Activated CD4-positive, alpha-beta T cell treated with anti-CD3 and anti-CD28 coated beads, Interleukin-2, amount 10 ng/mL, durations not matched to agents 24 days and 14 days (primary cell): ENCODE measurements at regions not wholly inside any gene's neighbourhood (a gene's known extent, or its start where the extent isn't known, plus 50 kb on each side); places are given as distances from the start of the nearest gene placed in this dataset.
"Not testable (repeated sequence)": the region's sequence is repeated elsewhere in the genome, so short reads cannot be mapped to it uniquely, and the experiment has no call there.

Experiments used
- DNase-seq: peaks from one replicate; pipeline ENCODE4 v3.0.0; 2022
- H3K27ac Mint-ChIP-seq: one replicate; pipeline ENCODE4 v1.8.0; 2022; ENCODE audit warnings: mild to moderate bottlenecking, mixed read lengths
- H3K27me3 Mint-ChIP-seq: one replicate; pipeline ENCODE4 v1.8.0; 2022; ENCODE audit warnings: mixed read lengths
- H3K36me3 Mint-ChIP-seq: one replicate; pipeline ENCODE4 v1.8.0; 2022; ENCODE audit warnings: low read depth, mild to moderate bottlenecking, mixed read lengths
- H3K4me1 Mint-ChIP-seq: one replicate; pipeline ENCODE4 v1.8.0; 2021; ENCODE audit warnings: mixed read lengths
- H3K4me3 Mint-ChIP-seq: one replicate; pipeline ENCODE4 v1.8.0; 2022; ENCODE audit warnings: mild to moderate bottlenecking, moderate library complexity, mixed read lengths
- H3K9me3 Mint-ChIP-seq: one replicate; pipeline ENCODE4 v1.8.0; 2021; ENCODE audit warnings: mixed read lengths
- intact Hi-C: fragments of 100-400 bp; cut with micrococcal nuclease; formaldehyde crosslinking; loops from one replicate; pipeline ENCODE4 v1.15.1; 2023

DNA sequence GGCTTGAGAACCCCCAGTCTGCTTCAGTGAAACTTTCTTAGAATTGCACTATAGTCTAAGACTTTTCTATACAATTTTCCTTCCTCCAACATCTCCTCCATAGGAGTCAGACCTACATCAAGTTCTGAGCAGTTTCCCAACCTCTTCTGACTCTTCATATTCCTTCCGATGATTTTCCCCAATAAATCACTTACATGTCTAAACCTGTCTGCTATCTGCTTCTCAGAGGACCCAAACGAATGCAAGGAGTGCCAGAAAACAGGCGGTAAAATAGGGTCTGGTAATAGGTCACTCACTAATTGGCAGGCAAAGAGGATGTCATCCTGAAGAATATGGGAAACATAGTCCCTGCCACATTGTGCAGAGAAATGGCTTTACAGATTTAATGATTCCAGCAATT is 153.9 kb downstream of the PCDH18 start:
- Mint-ChIP-seq H3K4me3 (no peak overlapping the region), H3K4me1 (no peaks in the 10 kb centered on the region)

DNA sequence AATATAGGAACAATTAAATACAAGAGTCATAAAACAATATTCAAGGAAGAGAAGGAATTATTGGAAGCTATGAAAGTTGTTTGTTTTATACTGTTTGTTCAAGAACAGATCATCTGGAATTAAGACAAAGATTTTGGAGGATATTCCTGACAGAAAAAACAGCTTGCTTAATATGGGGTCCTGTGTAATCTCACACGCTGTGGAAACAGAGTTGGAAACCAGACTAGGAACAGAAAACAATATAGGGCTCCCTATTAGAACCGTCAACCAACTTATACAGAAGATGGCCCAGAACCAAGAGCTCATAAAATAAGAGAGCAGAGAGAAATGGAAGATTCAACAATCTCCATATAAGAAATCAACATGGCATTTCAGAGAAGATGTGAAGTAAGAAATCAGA is 156.0 kb downstream of the PCDH18 start:
- Mint-ChIP-seq H3K9me3 (no peaks in the 10 kb centered on the region), H3K36me3 (no peaks in the 10 kb centered on the region), H3K27ac (no peak overlapping the region), H3K4me3 (no peak overlapping the region), H3K27me3 (no peaks in the 10 kb centered on the region), H3K4me1 (no peaks in the 10 kb centered on the region)
- intact Hi-C loops = no loop called here
- no peak for DNase-seq

More for the DNA sequence above, 153.9 kb downstream of the PCDH18 start:
- H3K27ac Mint-ChIP-seq = no peak overlapping the region
- H3K9me3 Mint-ChIP-seq = no peaks in the 10 kb centered on the region
- no peaks in the 10 kb centered on the region for H3K27me3 Mint-ChIP-seq
- no peak for DNase-seq
- intact Hi-C loops = no loop called here
- no peaks in the 10 kb centered on the region for H3K36me3 Mint-ChIP-seq

DNA sequence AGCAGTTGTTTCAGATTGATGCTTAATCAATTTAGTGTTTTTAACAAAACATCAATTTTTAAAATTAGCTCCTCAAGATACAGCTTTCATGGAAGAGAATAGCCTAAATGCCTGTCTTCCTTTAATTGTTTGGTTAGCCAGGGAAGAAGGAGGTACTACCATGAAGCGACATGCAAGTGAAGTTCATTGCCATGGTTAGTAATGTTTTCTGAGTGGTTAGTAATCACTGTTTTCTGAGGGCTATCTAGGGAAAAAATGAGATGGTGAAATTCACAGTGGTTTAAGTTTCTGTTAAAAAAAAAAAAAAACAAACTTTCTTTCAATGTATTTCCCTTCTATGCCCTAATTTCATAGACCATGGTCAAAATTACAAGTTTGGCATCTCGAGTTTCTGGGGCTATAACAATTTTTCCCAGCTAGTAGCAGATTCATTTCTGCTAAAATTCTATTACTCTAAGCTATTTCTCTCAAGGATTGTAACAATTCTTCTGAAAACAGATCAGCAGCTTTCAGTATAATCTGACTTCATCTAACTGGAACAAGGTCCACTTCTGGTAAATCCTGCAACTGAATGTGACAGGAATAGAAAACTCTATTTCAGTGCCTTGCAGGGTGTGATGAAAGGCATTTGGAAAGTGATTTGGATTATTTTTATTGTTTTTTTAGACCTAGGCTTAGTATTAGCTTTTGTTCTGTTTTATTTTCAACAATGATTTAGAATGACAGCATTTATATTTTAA is 157.0 kb downstream of the PCDH18 start:
- Mint-ChIP-seq H3K4me3 (no peak overlapping the region), H3K27ac (no peak overlapping the region), H3K27me3 (no peaks in the 10 kb centered on the region), H3K4me1 (no peaks in the 10 kb centered on the region), H3K36me3 (no peaks in the 10 kb centered on the region), H3K9me3 (no peaks in the 10 kb centered on the region)
- intact Hi-C loops = no loop called here
- DNase-seq = no peak

DNA sequence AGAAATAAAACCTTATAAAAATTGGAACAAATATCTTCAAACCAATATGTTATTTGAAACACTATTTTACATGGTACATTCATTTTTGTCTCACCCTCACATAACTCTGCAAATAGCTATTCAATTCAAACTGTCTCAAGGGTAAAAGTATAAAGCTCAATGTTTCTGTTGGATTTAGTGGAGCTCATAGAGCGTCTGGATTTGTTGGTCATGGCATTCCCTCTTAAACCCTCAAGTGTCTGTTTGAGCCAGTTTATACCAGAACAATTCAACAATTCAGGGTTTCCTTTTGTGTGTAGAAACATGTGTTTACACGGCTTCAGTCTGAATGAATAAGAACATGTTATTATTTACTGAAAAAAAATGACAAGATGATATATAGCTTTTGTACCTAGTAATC is 161.6 kb downstream of the PCDH18 start:
- Mint-ChIP-seq H3K9me3 (no peaks in the 10 kb centered on the region), H3K36me3 (no peaks in the 10 kb centered on the region), H3K27ac (no peak overlapping the region), H3K27me3 (no peaks in the 10 kb centered on the region), H3K4me3 (no peak overlapping the region), H3K4me1 (no peaks in the 10 kb centered on the region)
- DNase-seq = no peak
- intact Hi-C loops = no loop called here

- H3K27me3 Mint-ChIP-seq = no peaks in the 10 kb centered on the region
- no peak for DNase-seq
- no peaks in the 10 kb centered on the region for H3K4me1 Mint-ChIP-seq
- intact Hi-C loops = no loop called here
- no peak overlapping the region for H3K27ac Mint-ChIP-seq
- no peaks in the 10 kb centered on the region for H3K9me3 Mint-ChIP-seq
- no peak overlapping the region for H3K4me3 Mint-ChIP-seq
- no peaks in the 10 kb centered on the region for H3K36me3 Mint-ChIP-seq
Observed at GRCh38 chr4:137370206-137370633, 162.1 kb downstream of the PCDH18 start.

DNA sequence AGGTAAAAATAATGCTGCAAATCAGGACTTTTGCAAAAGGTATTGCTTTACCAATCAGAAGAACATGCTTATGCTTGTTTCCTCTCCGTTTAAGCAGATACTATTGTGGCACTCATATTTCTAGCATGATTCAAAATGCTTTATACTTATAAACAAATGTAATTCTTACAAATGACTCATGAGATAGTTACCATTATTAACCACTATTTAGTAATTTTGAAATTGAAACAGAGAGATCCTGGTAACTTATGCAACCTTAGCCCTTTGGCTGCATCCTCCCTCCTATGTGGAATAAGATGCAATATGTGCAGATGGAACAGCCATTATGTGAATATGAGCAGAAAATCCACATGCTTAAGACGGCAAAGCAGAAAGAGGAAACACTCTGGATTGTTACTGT is 164.7 kb downstream of the PCDH18 start:
- H3K9me3 Mint-ChIP-seq = no peaks in the 10 kb centered on the region
- H3K27ac Mint-ChIP-seq = no peak overlapping the region
- intact Hi-C loops = no loop called here
- no peak overlapping the region for H3K4me3 Mint-ChIP-seq
- H3K27me3 Mint-ChIP-seq = no peaks in the 10 kb centered on the region
- DNase-seq = no peak
- no peaks in the 10 kb centered on the region for H3K4me1 Mint-ChIP-seq
- H3K36me3 Mint-ChIP-seq = no peaks in the 10 kb centered on the region

- Mint-ChIP-seq H3K36me3 (no peaks in the 10 kb centered on the region), H3K9me3 (no peaks in the 10 kb centered on the region), H3K27me3 (no peaks in the 10 kb centered on the region), H3K4me3 (no peak overlapping the region), H3K4me1 (no peaks in the 10 kb centered on the region), H3K27ac (no peak overlapping the region)
- DNase-seq = no peak
- intact Hi-C loops = no loop called here
Observed at GRCh38 chr4:137363496-137363895, 168.8 kb downstream of the PCDH18 start.

DNA sequence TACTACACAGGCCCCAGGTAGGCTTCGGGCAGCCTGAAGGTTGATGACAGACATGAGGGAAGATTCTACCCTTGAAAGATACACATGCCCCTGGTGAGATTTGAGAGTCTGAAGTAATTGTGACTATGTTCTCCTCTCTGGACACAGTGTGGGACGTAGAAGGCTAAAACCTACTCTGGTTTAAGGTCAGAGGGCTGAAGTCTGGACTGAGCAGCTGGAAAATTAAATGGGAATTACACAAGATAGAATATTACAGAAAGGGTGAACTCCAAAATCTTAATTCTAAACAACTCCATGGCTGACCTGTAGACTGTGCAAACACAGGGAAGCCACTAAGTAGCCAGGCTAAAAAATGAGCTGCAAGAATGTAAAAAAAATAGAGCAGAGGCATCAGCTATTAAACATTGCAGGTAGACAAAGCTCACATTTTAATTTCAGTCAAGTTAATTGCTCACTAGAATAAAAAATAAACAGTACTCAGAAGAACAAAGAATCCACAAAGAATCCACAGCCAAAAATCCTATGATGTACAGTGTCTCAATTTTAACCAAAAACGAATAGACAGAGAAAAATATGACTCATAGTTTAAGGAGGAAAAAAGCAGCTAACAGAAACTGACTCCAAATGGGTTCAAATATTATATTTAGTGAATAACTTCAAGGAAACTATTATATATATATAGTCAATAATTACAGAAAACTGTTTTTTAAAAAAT is 170.4 kb downstream of the PCDH18 start:
- no peaks in the 10 kb centered on the region for H3K36me3 Mint-ChIP-seq
- no peak overlapping the region for H3K27ac Mint-ChIP-seq
- no peaks in the 10 kb centered on the region for H3K27me3 Mint-ChIP-seq
- DNase-seq = no peak
- intact Hi-C loops = no loop called here
- H3K9me3 Mint-ChIP-seq = no peaks in the 10 kb centered on the region
- no peaks in the 10 kb centered on the region for H3K4me1 Mint-ChIP-seq
- no peak overlapping the region for H3K4me3 Mint-ChIP-seq

DNA sequence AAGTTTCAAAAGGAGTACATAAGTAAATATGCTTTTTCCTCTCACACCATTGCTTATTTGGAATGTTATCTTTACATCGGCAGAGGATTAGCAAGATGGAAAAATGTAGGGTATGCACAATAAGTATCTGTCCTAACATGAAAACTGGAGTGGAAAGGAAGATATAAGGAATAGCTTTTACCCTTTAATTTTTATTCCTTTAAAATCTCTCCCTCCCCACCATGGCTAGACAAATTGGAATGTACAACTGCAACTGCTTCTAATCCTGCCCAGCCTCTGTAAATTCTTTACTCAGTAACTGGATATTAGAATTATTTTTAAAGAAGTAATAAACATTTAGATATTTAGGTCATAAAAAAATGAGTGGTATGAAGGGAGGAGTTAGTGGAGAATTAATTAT is 171.5 kb downstream of the PCDH18 start:
- Mint-ChIP-seq H3K9me3 (no peaks in the 10 kb centered on the region), H3K36me3 (no peaks in the 10 kb centered on the region), H3K27ac (no peak overlapping the region), H3K27me3 (no peaks in the 10 kb centered on the region), H3K4me3 (no peak overlapping the region), H3K4me1 (no peaks in the 10 kb centered on the region)
- DNase-seq = no peak
- intact Hi-C loops = no loop called here

DNA sequence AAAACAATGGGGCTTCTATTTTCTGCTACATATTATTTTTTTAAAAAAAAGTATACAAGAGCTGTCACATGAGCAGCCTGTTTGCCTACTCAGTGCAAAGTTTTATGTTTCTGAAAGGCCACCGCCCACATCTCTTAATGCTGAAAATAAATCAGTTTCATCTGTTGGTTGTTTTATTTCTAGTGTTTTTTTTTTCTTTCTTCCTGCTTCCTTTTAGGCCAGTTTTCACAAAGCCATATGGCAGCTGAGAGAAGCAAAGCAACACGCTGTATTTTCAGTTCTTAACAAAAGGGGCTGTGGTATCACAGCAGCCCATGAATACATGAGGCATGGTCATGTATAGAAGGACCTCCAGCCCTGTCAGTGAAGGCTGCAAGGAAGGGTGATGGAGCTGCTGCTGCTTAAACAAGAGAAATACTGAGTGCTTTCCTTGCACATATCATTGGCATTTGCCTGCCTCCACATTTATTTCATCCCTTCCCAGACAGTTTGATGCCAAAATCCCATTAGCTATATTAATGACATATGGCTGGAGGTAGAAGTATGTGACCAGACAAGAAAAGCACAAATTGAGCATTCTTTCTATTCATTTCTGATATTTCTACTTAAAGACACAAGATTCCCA is 172.5 kb downstream of the PCDH18 start:
- no peaks in the 10 kb centered on the region for H3K9me3 Mint-ChIP-seq
- H3K27ac Mint-ChIP-seq = no peak overlapping the region
- intact Hi-C loops = no loop called here

GRCh38 chr4:137354562-137354961 is 177.7 kb downstream of the PCDH18 start:
- H3K4me1 Mint-ChIP-seq, H3K4me3 Mint-ChIP-seq, H3K27ac Mint-ChIP-seq, intact Hi-C loops, H3K9me3 Mint-ChIP-seq, DNase-seq, H3K27me3 Mint-ChIP-seq, H3K36me3 Mint-ChIP-seq: not testable (repeated sequence)

More for the DNA sequence above, 172.5 kb downstream of the PCDH18 start:
- no peaks in the 10 kb centered on the region for H3K27me3 Mint-ChIP-seq
- DNase-seq = no peak
- H3K36me3 Mint-ChIP-seq = no peaks in the 10 kb centered on the region
- no peak overlapping the region for H3K4me3 Mint-ChIP-seq
- H3K4me1 Mint-ChIP-seq = no peaks in the 10 kb centered on the region

- intact Hi-C loops = no loop called here
- Mint-ChIP-seq H3K9me3 (peaks cover 3% of the 10 kb centered on the region), H3K4me3 (no peak overlapping the region), H3K4me1 (no peaks in the 10 kb centered on the region), H3K36me3 (no peaks in the 10 kb centered on the region), H3K27me3 (no peaks in the 10 kb centered on the region), H3K27ac (no peak overlapping the region)
- no peak for DNase-seq
Observed at GRCh38 chr4:137347371-137347770, 184.9 kb downstream of the PCDH18 start.

DNA sequence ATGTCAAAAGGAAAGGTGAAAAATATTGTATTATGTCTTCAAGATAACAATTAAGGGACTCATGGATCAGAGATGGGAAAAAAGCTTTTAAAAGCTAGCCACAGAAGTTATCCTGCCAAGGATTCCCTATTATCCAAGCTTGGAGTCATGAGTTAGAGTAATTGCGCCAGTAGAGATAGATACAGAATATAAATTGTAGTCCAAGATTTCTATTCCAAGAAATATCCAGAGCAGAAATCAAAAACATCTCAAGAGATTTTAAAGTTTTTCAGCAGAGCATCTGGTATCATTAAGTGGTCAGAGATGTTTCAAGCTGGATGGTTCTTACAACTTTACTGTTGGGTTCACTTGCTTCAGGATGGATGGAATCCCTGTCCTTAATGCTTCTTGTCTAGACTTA is 186.7 kb downstream of the PCDH18 start:
- intact Hi-C loops = no loop called here
- H3K4me3 Mint-ChIP-seq = no peak overlapping the region
- H3K4me1 Mint-ChIP-seq = no peaks in the 10 kb centered on the region
- no peaks in the 10 kb centered on the region for H3K36me3 Mint-ChIP-seq
- no peak for DNase-seq
- peaks cover 3% of the 10 kb centered on the region for H3K9me3 Mint-ChIP-seq
- H3K27me3 Mint-ChIP-seq = no peaks in the 10 kb centered on the region
- H3K27ac Mint-ChIP-seq = no peak overlapping the region

GRCh38 chr4:137343221-137343620 is 189.1 kb downstream of the PCDH18 start:
- Mint-ChIP-seq H3K27ac (no peak overlapping the region), H3K27me3 (no peaks in the 10 kb centered on the region), H3K36me3 (no peaks in the 10 kb centered on the region), H3K9me3 (no peaks in the 10 kb centered on the region), H3K4me1 (no peaks in the 10 kb centered on the region), H3K4me3 (no peak overlapping the region)
- no peak for DNase-seq
- intact Hi-C loops = no loop called here
